Fibroblast of lung (primary cell): ENCODE measurements at regions not wholly inside any gene's neighbourhood (a gene's known extent, or its start where the extent isn't known, plus 50 kb on each side); places are given as distances from the start of the nearest gene placed in this dataset.

Experiments used
- DNase-seq, 2 donors: peaks; one replicate each; pipeline versions ENCODE4 v3.0.0 to v3.0.0-alpha.2; 2010; ENCODE audit warnings: low read depth in 2 of 2
- H2AFZ ChIP-seq: 2 replicates; pipeline ENCODE4 v1.5.1; 2012; ENCODE audit warnings: low read length, control low read depth, inconsistent platforms
- H3K27ac ChIP-seq: 2 replicates; pipeline ENCODE4 v1.5.1; 2011; ENCODE audit warnings: low read length, control low read depth; ENCODE audit not compliant: insufficient read depth
- H3K27me3 ChIP-seq: 2 replicates; pipeline ENCODE4 v1.5.1; 2011; ENCODE audit warnings: mild to moderate bottlenecking, low read length; ENCODE audit not compliant: control insufficient read depth, insufficient read depth
- H3K36me3 ChIP-seq: 2 replicates; pipeline ENCODE4 v1.5.1; 2011; ENCODE audit warnings: low read length; ENCODE audit not compliant: control insufficient read depth, insufficient read depth
- H3K4me1 ChIP-seq: 2 replicates; pipeline ENCODE4 v1.5.1; 2011; ENCODE audit warnings: low read length; ENCODE audit not compliant: control insufficient read depth, insufficient read depth; ENCODE audit errors: extremely low read depth
- H3K4me2 ChIP-seq: 2 replicates; pipeline ENCODE4 v1.5.1; 2011; ENCODE audit warnings: low read length, control low read depth; ENCODE audit not compliant: insufficient read depth; ENCODE audit errors: extremely low read depth
- H3K4me3 ChIP-seq, 4 experiments: fragments of 200-600 bp in 1 of 4; sonication (generic) in 1 of 4; replicated peaks in 1 of 4; 2 replicates each; pipeline ENCODE4 v1.5.1; 2011 to 2016; ENCODE audit warnings: low read length in 4 of 4, low read depth in 3 of 4, mild to moderate bottlenecking in 3 of 4, control low read depth in 2 of 4, inconsistent platforms in 1 of 4, mixed read lengths in 1 of 4; ENCODE audit not compliant: insufficient read depth in 1 of 4; ENCODE audit errors: control extremely low read depth in 1 of 4
- H3K79me2 ChIP-seq: 2 replicates; pipeline ENCODE4 v1.5.1; 2012; ENCODE audit warnings: mild to moderate bottlenecking, low read length, inconsistent platforms; ENCODE audit not compliant: control insufficient read depth, insufficient read depth
- H3K9ac ChIP-seq: 2 replicates; pipeline ENCODE4 v1.5.1; 2011; ENCODE audit warnings: mild to moderate bottlenecking, low read length, control low read depth; ENCODE audit not compliant: insufficient read depth
- H3K9me3 ChIP-seq: 2 replicates; pipeline ENCODE4 v1.5.1; 2012; ENCODE audit warnings: low read depth, low read length; ENCODE audit not compliant: control insufficient read depth, insufficient read depth
- H4K20me1 ChIP-seq: 2 replicates; pipeline ENCODE4 v1.5.1; 2011; ENCODE audit warnings: low read length; ENCODE audit not compliant: control insufficient read depth, insufficient read depth; ENCODE audit errors: extremely low read depth
- EZH2 ChIP-seq: IDR thresholded peaks from 2 replicates; pipeline ENCODE4 v1.5.1; 2012; ENCODE audit warnings: low read length, control low read depth, mild to moderate bottlenecking; ENCODE audit errors: missing control alignments
- TF ChIP-seq, protein P1 (sequence below), 2 donors: IDR thresholded peaks in 1 of 2; conservative IDR thresholded peaks in 1 of 2; 1 replicate in 1 of 2; 2 replicates in 1 of 2; pipeline ENCODE4 v1.5.1; 2011 to 2012; ENCODE audit warnings: low read length in 2 of 2, control low read depth in 1 of 2, inconsistent platforms in 1 of 2, low read depth in 1 of 2, mild to moderate bottlenecking in 1 of 2

DNA sequence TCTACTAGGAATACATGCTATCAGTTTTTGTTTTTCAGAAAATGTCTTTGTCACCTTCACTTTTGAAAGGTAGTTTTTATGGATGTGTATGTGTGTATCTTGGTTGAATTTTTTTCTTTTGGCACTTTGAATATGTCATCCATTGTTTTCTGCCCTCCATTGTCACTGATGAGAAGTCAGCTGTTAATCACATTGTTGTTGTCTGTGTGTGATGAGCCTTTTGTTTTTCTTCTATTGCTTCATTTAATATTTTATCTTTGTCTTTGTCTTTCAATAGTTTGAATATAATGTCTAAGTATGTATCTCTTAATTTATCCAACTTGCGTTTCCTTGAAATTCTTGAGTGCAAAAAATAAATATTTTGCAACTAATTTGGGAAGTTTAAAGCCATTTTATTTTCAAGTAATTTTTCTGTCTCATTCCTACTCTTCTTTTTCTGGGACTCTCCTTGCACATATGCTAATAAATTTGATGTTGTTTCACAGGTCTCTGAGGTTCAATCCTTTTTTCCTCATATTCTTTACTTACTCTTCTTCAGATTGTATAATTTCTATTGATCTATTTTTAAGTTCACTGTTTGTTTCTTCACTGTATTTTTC, 546.9 kb upstream of the GHITM start:
- TF ChIP-seq, protein P1, sequence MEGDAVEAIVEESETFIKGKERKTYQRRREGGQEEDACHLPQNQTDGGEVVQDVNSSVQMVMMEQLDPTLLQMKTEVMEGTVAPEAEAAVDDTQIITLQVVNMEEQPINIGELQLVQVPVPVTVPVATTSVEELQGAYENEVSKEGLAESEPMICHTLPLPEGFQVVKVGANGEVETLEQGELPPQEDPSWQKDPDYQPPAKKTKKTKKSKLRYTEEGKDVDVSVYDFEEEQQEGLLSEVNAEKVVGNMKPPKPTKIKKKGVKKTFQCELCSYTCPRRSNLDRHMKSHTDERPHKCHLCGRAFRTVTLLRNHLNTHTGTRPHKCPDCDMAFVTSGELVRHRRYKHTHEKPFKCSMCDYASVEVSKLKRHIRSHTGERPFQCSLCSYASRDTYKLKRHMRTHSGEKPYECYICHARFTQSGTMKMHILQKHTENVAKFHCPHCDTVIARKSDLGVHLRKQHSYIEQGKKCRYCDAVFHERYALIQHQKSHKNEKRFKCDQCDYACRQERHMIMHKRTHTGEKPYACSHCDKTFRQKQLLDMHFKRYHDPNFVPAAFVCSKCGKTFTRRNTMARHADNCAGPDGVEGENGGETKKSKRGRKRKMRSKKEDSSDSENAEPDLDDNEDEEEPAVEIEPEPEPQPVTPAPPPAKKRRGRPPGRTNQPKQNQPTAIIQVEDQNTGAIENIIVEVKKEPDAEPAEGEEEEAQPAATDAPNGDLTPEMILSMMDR (conservative IDR thresholded peaks at IDR 0.05 in 1 of 2, IDR thresholded peaks at IDR 0.05 in 1 of 2; ENCODE audit: low read depth in 1 of 2, low read length in 2 of 2): no peak
- no peak for TF ChIP-seq EZH2
- H2AFZ ChIP-seq: no peak overlapping the region
- no peaks in the 10 kb centered on the region for H4K20me1 ChIP-seq
- H3K79me2 ChIP-seq: no peaks in the 10 kb centered on the region
- H3K27me3 ChIP-seq: no peaks in the 10 kb centered on the region
- no peak overlapping the region for H3K27ac ChIP-seq
- no peak overlapping the region for H3K9ac ChIP-seq
- H3K36me3 ChIP-seq: no peaks in the 10 kb centered on the region
- H3K9me3 ChIP-seq: no peaks in the 10 kb centered on the region
- no peak overlapping the region for H3K4me2 ChIP-seq
- H3K4me1 ChIP-seq: no peaks in the 10 kb centered on the region
- DNase-seq: no peak
- H3K4me3 ChIP-seq: no peak overlapping the region

DNA sequence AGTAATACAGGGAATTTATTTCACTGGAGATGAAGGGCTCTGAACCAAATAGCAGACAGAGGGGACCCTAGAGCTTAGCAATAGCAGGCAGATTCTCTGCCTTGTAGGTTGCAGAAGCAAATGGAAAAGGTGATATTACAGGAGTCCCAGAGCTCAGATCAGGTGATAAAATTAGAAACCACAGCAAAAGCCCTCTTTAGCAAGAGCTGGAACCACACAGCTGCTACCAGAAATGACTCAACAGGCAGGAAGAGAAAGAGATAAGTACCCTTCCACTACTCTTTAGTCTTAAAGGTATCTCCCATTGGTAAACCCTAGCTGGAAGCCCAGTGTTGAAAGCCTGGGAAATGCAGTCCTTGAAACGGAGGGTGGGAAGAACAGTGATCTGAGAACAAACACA, 535.6 kb upstream of the GHITM start:
- no peaks in the 10 kb centered on the region for H4K20me1 ChIP-seq
- H3K9me3 ChIP-seq: no peaks in the 10 kb centered on the region
- no peaks in the 10 kb centered on the region for H3K4me1 ChIP-seq
- no peak overlapping the region for H3K4me2 ChIP-seq
- no peak overlapping the region for H3K4me3 ChIP-seq
- TF ChIP-seq, protein P1 (conservative IDR thresholded peaks at IDR 0.05 in 1 of 2, IDR thresholded peaks at IDR 0.05 in 1 of 2; ENCODE audit: low read depth in 1 of 2, low read length in 2 of 2): no peak
- no peak for TF ChIP-seq EZH2
- H3K79me2 ChIP-seq: no peaks in the 10 kb centered on the region
- no peak overlapping the region for H3K9ac ChIP-seq
- H2AFZ ChIP-seq: no peak overlapping the region
- no peaks in the 10 kb centered on the region for H3K27me3 ChIP-seq
- DNase-seq: peak; percentile 2 to 90
- no peak overlapping the region for H3K27ac ChIP-seq
- H3K36me3 ChIP-seq: no peaks in the 10 kb centered on the region

DNA sequence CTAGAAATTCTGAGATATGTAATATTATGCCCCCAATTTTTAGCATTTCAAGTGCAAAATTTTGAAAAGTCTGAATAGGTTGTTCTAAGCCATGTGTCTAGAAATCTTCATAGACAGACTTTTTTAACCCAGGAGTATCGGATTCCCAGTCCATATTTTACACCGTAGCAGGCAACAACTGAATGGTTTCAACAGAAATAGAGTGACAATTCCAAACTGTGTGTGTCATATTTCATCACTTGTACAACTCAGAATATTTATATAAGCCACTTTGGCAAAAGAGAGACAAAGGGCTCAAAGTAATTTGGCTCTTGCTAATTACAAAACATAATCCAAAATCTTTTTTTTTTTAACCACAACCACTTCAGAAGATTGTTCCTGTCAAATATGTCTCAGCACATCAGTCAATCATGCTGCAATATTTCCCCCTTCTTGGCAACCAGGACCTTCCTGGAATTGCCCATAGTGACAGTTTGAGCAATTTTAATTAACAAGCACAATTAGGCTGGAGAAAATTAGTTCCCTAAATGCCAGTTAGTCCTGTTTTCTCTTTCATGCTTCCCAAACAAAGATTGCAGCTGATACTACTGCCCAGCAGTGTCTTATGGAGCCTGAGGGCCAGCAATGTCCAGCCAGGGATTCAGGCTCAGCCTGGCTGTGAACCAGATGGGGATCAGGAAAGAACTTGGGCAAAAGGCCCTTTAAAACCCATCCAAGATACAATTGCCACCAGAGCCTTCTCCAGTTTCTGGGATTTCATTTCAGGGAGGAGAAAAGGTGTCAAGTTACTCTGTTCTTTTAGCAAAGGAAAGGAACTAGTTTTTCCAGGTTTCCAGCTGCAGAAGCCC, 533.3 kb upstream of the GHITM start:
- H3K27me3 ChIP-seq: no peaks in the 10 kb centered on the region
- H2AFZ ChIP-seq: no peak overlapping the region
- DNase-seq: peak; percentile 1 to 46
- H3K9me3 ChIP-seq: no peaks in the 10 kb centered on the region
- H3K4me1 ChIP-seq: no peaks in the 10 kb centered on the region
- no peak overlapping the region for H3K9ac ChIP-seq
- H4K20me1 ChIP-seq: no peaks in the 10 kb centered on the region
- H3K4me3 ChIP-seq: no peak overlapping the region
- TF ChIP-seq, protein P1 (conservative IDR thresholded peaks at IDR 0.05 in 1 of 2, IDR thresholded peaks at IDR 0.05 in 1 of 2; ENCODE audit: low read depth in 1 of 2, low read length in 2 of 2): no peak
- no peak overlapping the region for H3K27ac ChIP-seq
- H3K4me2 ChIP-seq: no peak overlapping the region
- H3K79me2 ChIP-seq: no peaks in the 10 kb centered on the region
- H3K36me3 ChIP-seq: no peaks in the 10 kb centered on the region
